IgD-negative memory B cell (primary cell): ENCODE measurements at regions not wholly inside any gene's neighbourhood (a gene's known extent, or its start where the extent isn't known, plus 50 kb on each side); places are given as distances from the start of the nearest gene placed in this dataset.
A peak's percentile ranks its signal among the peaks of the same experiment; 100 is the strongest.

ENCODE experiments used
- H3K27ac Mint-ChIP-seq, 3 donors: one replicate each; pipeline ENCODE4 v1.8.0; 2020 to 2022; ENCODE audit warnings: mild to moderate bottlenecking in 3 of 3, mixed read lengths in 3 of 3, moderate library complexity in 1 of 3
- H3K27me3 Mint-ChIP-seq: one replicate; pipeline ENCODE4 v1.8.0; 2021; ENCODE audit warnings: mixed read lengths
- H3K36me3 Mint-ChIP-seq: one replicate; pipeline ENCODE4 v1.8.0; 2020; ENCODE audit warnings: mild to moderate bottlenecking, mixed read lengths
- H3K4me1 Mint-ChIP-seq, 3 donors: one replicate each; pipeline ENCODE4 v1.8.0; 2020 to 2022; ENCODE audit warnings: mixed read lengths in 3 of 3, mild to moderate bottlenecking in 1 of 3
- H3K4me3 Mint-ChIP-seq, 4 donors: one replicate each; pipeline ENCODE4 v1.8.0; 2020 to 2022; ENCODE audit warnings: mild to moderate bottlenecking in 4 of 4, mixed read lengths in 4 of 4, moderate library complexity in 3 of 4
- H3K9me3 Mint-ChIP-seq, 3 donors: one replicate each; pipeline ENCODE4 v1.8.0; 2020 to 2021; ENCODE audit warnings: mixed read lengths in 3 of 3, mild to moderate bottlenecking in 1 of 3

DNA sequence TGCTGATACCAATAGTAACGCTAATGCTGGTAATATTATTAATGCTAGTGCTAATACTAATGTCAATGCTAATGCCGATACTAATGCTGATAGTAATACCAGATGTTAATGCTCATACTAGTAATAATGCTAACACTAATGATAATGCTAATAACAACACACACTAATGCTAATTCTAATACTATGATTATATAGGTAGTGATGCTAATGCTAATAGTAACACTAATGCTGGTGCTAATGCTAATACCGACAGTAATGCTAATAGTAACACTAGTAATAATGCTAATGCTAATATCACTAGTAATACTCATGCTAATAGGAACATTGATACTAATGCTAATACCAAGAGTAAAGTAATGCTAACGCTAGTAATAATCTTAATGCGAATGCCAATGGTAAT, 406.4 kb upstream of the RNF32 start:
- H3K9me3 Mint-ChIP-seq, result peaks cover 0 to 5% (median 0%) of the 10 kb centered on the region in 3 donors
- no peak overlapping the region for H3K4me3 Mint-ChIP-seq
- H3K4me1 Mint-ChIP-seq, result peaks cover 0 to 2% (median 0%) of the 10 kb centered on the region in 3 donors
- no peaks in the 10 kb centered on the region for H3K36me3 Mint-ChIP-seq
- H3K27ac Mint-ChIP-seq, result no peak overlapping the region
- H3K27me3 Mint-ChIP-seq, result no peaks in the 10 kb centered on the region

- H3K27ac Mint-ChIP-seq, result no peak overlapping the region
- peaks cover 0 to 5% (median 0%) of the 10 kb centered on the region in 3 donors for H3K9me3 Mint-ChIP-seq
- no peak overlapping the region for H3K4me3 Mint-ChIP-seq
- H3K36me3 Mint-ChIP-seq, result no peaks in the 10 kb centered on the region
- H3K4me1 Mint-ChIP-seq, result peaks cover 0 to 2% (median 0%) of the 10 kb centered on the region in 3 donors
- no peaks in the 10 kb centered on the region for H3K27me3 Mint-ChIP-seq
These were observed 407.5 kb upstream of the RNF32 start for GRCh38 chr7:156232931-156233705.

GRCh38 chr7:156230576-156230975, 410.0 kb upstream of the RNF32 start:
- Mint-ChIP-seq H3K9me3 (peaks cover 0 to 8% (median 0%) of the 10 kb centered on the region in 3 donors), H3K36me3 (no peaks in the 10 kb centered on the region), H3K4me1 (no peaks in the 10 kb centered on the region), H3K4me3 (no peak overlapping the region), H3K27ac (no peak overlapping the region), H3K27me3 (no peaks in the 10 kb centered on the region)

DNA sequence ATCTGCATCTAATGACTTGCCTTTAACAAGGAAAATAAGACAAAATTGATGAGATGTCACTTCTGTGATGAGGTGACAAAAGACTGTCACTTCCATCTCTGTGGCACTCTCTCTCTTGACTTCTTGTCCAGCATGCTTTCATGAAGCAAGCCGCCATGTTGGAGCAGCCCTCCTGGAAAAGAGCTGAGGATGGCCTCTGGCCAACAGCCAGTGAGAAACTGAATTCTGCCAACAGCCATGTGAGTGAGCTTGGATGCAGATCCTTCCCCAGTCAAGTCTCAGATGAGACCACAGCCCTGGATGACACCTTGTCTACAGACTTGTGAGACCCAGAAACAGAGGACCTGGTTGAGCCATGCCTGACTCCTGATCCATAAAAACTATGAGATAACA, 412.6 kb upstream of the SHH start:
- H3K4me3 Mint-ChIP-seq, result no peak overlapping the region
- peaks cover 0 to 3% (median 2%) of the 10 kb centered on the region in 3 donors for H3K9me3 Mint-ChIP-seq
- no peak overlapping the region for H3K27ac Mint-ChIP-seq
- no peaks in the 10 kb centered on the region for H3K36me3 Mint-ChIP-seq
- H3K27me3 Mint-ChIP-seq, result peaks cover 6% of the 10 kb centered on the region
- H3K4me1 Mint-ChIP-seq, result no peaks in the 10 kb centered on the region

- H3K9me3 Mint-ChIP-seq, result peaks cover 0 to 3% (median 2%) of the 10 kb centered on the region in 3 donors
- H3K4me3 Mint-ChIP-seq, result no peak overlapping the region
- H3K27me3 Mint-ChIP-seq, result peaks cover 6% of the 10 kb centered on the region
- H3K36me3 Mint-ChIP-seq, result no peaks in the 10 kb centered on the region
- H3K27ac Mint-ChIP-seq, result no peak overlapping the region
- no peaks in the 10 kb centered on the region for H3K4me1 Mint-ChIP-seq
These were observed 411.9 kb upstream of the SHH start for GRCh38 chr7:156223935-156224832.

- no peak overlapping the region for H3K4me3 Mint-ChIP-seq
- H3K36me3 Mint-ChIP-seq, result no peaks in the 10 kb centered on the region
- H3K27ac Mint-ChIP-seq, result no peak overlapping the region
- peaks cover 0 to 3% (median 2%) of the 10 kb centered on the region in 3 donors for H3K9me3 Mint-ChIP-seq
- H3K27me3 Mint-ChIP-seq, result peaks cover 6% of the 10 kb centered on the region
- no peaks in the 10 kb centered on the region for H3K4me1 Mint-ChIP-seq
These were observed 410.3 kb upstream of the SHH start for GRCh38 chr7:156222611-156223010.

DNA sequence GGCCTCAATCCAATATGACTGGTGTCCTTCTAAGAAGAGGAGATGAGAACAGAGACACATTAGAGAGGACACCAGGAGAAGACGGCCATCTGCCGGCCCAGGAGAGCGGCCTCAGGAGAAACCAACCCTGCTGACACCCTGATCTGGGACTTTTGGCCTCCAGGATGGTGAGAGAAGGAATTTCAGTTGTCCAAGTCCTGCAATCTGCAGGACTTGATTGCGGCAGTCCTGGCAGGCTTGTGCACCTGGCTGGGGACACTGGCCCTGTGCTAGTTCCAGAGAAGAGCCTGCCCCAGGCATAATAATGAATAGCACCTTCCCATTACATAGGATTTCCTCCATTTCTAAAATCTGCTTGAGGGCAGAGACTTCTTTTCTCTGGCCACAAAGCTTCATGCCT, 409.9 kb upstream of the SHH start:
- Mint-ChIP-seq H3K4me1 (no peaks in the 10 kb centered on the region), H3K27ac (no peak overlapping the region), H3K4me3 (no peak overlapping the region), H3K27me3 (peaks cover 6% of the 10 kb centered on the region), H3K36me3 (no peaks in the 10 kb centered on the region), H3K9me3 (peaks cover 0 to 2% (median 0%) of the 10 kb centered on the region in 3 donors)

GRCh38 chr7:156220701-156221100, 408.4 kb upstream of the SHH start:
- H3K4me1 Mint-ChIP-seq, result no peaks in the 10 kb centered on the region
- peak overlapping the region in 1 of 3 donors; percentile 81 for H3K27ac Mint-ChIP-seq
- peaks cover 6% of the 10 kb centered on the region for H3K27me3 Mint-ChIP-seq
- no peak overlapping the region for H3K4me3 Mint-ChIP-seq
- H3K9me3 Mint-ChIP-seq, result peaks cover 0 to 2% (median 0%) of the 10 kb centered on the region in 3 donors
- no peaks in the 10 kb centered on the region for H3K36me3 Mint-ChIP-seq

- no peak overlapping the region for H3K4me3 Mint-ChIP-seq
- H3K4me1 Mint-ChIP-seq, result no peaks in the 10 kb centered on the region
- H3K27me3 Mint-ChIP-seq, result peaks cover 6% of the 10 kb centered on the region
- H3K36me3 Mint-ChIP-seq, result no peaks in the 10 kb centered on the region
- H3K9me3 Mint-ChIP-seq, result peaks cover 0 to 4% (median 0%) of the 10 kb centered on the region in 3 donors
- H3K27ac Mint-ChIP-seq, result peak overlapping the region in 1 of 3 donors; percentile 81
These were observed 407.9 kb upstream of the SHH start for GRCh38 chr7:156220078-156220605.

GRCh38 chr7:156219307-156220077, 407.2 kb upstream of the SHH start:
- Mint-ChIP-seq H3K36me3 (no peaks in the 10 kb centered on the region), H3K9me3 (peaks cover 0 to 4% (median 0%) of the 10 kb centered on the region in 3 donors), H3K4me3 (no peak overlapping the region), H3K27ac (no peak overlapping the region), H3K27me3 (peaks cover 2% of the 10 kb centered on the region), H3K4me1 (no peaks in the 10 kb centered on the region)

- no peaks in the 10 kb centered on the region for H3K36me3 Mint-ChIP-seq
- no peaks in the 10 kb centered on the region for H3K27me3 Mint-ChIP-seq
- H3K27ac Mint-ChIP-seq, result no peak overlapping the region
- no peak overlapping the region for H3K4me3 Mint-ChIP-seq
- peaks cover 0 to 4% (median 0%) of the 10 kb centered on the region in 3 donors for H3K9me3 Mint-ChIP-seq
- H3K4me1 Mint-ChIP-seq, result no peaks in the 10 kb centered on the region
These were observed 406.5 kb upstream of the SHH start for GRCh38 chr7:156218544-156219306.

DNA sequence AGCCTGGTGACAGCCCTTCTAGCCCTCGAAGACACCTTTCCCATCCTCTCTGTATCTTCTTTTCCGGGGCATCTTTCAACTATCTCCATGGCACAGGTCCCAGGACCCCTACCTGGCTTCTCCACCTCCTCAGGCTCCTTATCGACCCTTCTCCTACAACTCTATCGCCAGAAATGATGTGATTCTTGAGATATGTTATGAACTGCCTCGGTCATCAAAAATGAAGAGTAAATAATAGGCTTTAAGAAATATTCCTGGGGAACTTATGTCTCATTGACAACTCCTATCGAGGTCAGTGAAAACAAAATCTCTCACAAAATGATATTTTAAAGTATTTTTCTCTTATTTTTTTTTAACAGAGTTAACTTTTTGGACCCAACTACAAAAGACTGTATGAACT, 405.5 kb upstream of the SHH start:
- no peak overlapping the region for H3K4me3 Mint-ChIP-seq
- peaks cover 0 to 2% (median 0%) of the 10 kb centered on the region in 3 donors for H3K9me3 Mint-ChIP-seq
- H3K4me1 Mint-ChIP-seq, result no peaks in the 10 kb centered on the region
- H3K27me3 Mint-ChIP-seq, result no peaks in the 10 kb centered on the region
- no peak overlapping the region for H3K27ac Mint-ChIP-seq
- no peaks in the 10 kb centered on the region for H3K36me3 Mint-ChIP-seq

GRCh38 chr7:156209087-156209486, 396.8 kb upstream of the SHH start:
- peaks cover 0 to 6% (median 0%) of the 10 kb centered on the region in 3 donors for H3K9me3 Mint-ChIP-seq
- no peaks in the 10 kb centered on the region for H3K27me3 Mint-ChIP-seq
- H3K4me1 Mint-ChIP-seq, result no peaks in the 10 kb centered on the region
- H3K4me3 Mint-ChIP-seq, result no peak overlapping the region
- H3K27ac Mint-ChIP-seq, result no peak overlapping the region
- no peaks in the 10 kb centered on the region for H3K36me3 Mint-ChIP-seq

GRCh38 chr7:156207306-156207705, 395.0 kb upstream of the SHH start:
- no peaks in the 10 kb centered on the region for H3K36me3 Mint-ChIP-seq
- no peaks in the 10 kb centered on the region for H3K27me3 Mint-ChIP-seq
- no peaks in the 10 kb centered on the region for H3K4me1 Mint-ChIP-seq
- peaks cover 0 to 6% (median 0%) of the 10 kb centered on the region in 3 donors for H3K9me3 Mint-ChIP-seq
- peak overlapping the region in 1 of 4 donors; percentile 13 for H3K4me3 Mint-ChIP-seq
- no peak overlapping the region for H3K27ac Mint-ChIP-seq
